ENCODE measurements at regions not wholly inside any gene's neighbourhood (a gene's known extent, or its start where the extent isn't known, plus 50 kb on each side); places are given as distances from the start of the nearest gene placed in this dataset.

DNA sequence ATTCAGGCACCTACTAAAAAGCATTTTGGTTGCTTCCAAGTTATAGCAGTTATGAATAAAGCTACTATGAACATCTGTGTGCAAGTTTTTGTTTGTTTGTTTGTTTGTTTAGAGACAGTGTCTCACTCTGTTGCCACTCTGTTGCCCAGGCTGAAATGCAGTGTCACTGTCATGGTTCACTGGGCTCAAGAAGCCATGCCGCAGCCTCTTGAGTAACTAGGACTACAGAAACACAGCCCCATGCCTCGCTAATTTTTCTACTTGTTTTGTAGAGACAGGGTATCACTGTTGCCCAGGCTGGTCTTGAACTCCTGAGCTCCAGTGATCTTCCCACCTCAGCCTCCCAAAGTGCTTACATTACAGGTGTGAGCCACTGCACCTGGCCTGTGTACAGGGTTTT, 795.9 kb downstream of the EPHA7 start:
- no peak overlapping the region for H3K9ac ChIP-seq (ENCODE audit: low read depth in 1 of 2, low read length in 2 of 2)
- TF ChIP-seq HNF4G (IDR thresholded peaks at IDR 0.05) (no peak), HNF4A (conservative IDR thresholded peaks at IDR 0.05) (no peak), EGR1 (IDR thresholded peaks at IDR 0.05; ENCODE audit: low read depth in 2 of 2) (no peak), RAD21 (IDR thresholded peaks at IDR 0.05) (no peak), YY1 (IDR thresholded peaks at IDR 0.05) (no peak), GABPA (IDR thresholded peaks at IDR 0.05 in 1 of 2, conservative IDR thresholded peaks at IDR 0.05 in 1 of 2) (no peak), JUND (IDR thresholded peaks at IDR 0.05) (no peak), TAF1 (conservative IDR thresholded peaks at IDR 0.05) (no peak), SP1 (IDR thresholded peaks at IDR 0.05) (no peak), NR2F2 (IDR thresholded peaks at IDR 0.05) (no peak), FOXA2 (IDR thresholded peaks at IDR 0.05) (no peak), RXRA (IDR thresholded peaks at IDR 0.05) (no peak), FOXA1 (IDR thresholded peaks at IDR 0.05) (no peak)
- TF ChIP-seq, protein P1, sequence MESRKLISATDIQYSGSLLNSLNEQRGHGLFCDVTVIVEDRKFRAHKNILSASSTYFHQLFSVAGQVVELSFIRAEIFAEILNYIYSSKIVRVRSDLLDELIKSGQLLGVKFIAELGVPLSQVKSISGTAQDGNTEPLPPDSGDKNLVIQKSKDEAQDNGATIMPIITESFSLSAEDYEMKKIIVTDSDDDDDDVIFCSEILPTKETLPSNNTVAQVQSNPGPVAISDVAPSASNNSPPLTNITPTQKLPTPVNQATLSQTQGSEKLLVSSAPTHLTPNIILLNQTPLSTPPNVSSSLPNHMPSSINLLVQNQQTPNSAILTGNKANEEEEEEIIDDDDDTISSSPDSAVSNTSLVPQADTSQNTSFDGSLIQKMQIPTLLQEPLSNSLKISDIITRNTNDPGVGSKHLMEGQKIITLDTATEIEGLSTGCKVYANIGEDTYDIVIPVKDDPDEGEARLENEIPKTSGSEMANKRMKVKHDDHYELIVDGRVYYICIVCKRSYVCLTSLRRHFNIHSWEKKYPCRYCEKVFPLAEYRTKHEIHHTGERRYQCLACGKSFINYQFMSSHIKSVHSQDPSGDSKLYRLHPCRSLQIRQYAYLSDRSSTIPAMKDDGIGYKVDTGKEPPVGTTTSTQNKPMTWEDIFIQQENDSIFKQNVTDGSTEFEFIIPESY (IDR thresholded peaks at IDR 0.05) = no peak
- TF ChIP-seq, protein P2, sequence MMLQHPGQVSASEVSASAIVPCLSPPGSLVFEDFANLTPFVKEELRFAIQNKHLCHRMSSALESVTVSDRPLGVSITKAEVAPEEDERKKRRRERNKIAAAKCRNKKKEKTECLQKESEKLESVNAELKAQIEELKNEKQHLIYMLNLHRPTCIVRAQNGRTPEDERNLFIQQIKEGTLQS (IDR thresholded peaks at IDR 0.05) = no peak
- TF ChIP-seq, protein P3, sequence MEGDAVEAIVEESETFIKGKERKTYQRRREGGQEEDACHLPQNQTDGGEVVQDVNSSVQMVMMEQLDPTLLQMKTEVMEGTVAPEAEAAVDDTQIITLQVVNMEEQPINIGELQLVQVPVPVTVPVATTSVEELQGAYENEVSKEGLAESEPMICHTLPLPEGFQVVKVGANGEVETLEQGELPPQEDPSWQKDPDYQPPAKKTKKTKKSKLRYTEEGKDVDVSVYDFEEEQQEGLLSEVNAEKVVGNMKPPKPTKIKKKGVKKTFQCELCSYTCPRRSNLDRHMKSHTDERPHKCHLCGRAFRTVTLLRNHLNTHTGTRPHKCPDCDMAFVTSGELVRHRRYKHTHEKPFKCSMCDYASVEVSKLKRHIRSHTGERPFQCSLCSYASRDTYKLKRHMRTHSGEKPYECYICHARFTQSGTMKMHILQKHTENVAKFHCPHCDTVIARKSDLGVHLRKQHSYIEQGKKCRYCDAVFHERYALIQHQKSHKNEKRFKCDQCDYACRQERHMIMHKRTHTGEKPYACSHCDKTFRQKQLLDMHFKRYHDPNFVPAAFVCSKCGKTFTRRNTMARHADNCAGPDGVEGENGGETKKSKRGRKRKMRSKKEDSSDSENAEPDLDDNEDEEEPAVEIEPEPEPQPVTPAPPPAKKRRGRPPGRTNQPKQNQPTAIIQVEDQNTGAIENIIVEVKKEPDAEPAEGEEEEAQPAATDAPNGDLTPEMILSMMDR (IDR thresholded peaks at IDR 0.05; ENCODE audit: low read depth, low read length, missing input control) = no peak
- TF ChIP-seq, protein P4, sequence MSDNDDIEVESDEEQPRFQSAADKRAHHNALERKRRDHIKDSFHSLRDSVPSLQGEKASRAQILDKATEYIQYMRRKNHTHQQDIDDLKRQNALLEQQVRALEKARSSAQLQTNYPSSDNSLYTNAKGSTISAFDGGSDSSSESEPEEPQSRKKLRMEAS (IDR thresholded peaks at IDR 0.05) = no peak
- TF ChIP-seq, protein P5, sequence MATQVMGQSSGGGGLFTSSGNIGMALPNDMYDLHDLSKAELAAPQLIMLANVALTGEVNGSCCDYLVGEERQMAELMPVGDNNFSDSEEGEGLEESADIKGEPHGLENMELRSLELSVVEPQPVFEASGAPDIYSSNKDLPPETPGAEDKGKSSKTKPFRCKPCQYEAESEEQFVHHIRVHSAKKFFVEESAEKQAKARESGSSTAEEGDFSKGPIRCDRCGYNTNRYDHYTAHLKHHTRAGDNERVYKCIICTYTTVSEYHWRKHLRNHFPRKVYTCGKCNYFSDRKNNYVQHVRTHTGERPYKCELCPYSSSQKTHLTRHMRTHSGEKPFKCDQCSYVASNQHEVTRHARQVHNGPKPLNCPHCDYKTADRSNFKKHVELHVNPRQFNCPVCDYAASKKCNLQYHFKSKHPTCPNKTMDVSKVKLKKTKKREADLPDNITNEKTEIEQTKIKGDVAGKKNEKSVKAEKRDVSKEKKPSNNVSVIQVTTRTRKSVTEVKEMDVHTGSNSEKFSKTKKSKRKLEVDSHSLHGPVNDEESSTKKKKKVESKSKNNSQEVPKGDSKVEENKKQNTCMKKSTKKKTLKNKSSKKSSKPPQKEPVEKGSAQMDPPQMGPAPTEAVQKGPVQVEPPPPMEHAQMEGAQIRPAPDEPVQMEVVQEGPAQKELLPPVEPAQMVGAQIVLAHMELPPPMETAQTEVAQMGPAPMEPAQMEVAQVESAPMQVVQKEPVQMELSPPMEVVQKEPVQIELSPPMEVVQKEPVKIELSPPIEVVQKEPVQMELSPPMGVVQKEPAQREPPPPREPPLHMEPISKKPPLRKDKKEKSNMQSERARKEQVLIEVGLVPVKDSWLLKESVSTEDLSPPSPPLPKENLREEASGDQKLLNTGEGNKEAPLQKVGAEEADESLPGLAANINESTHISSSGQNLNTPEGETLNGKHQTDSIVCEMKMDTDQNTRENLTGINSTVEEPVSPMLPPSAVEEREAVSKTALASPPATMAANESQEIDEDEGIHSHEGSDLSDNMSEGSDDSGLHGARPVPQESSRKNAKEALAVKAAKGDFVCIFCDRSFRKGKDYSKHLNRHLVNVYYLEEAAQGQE (IDR thresholded peaks at IDR 0.05) = no peak
- WGBS = 81% methylated on average over 2 of the region's 2 CpGs
- H3K4me3 ChIP-seq (ENCODE audit: low read depth in 1 of 3, low read length in 3 of 3) = no peak overlapping the region
- no peaks in the 10 kb centered on the region for H3K9me3 ChIP-seq (ENCODE audit: control insufficient read depth in 4 of 4, low read length in 3 of 4)
- DNase-seq (ENCODE audit: low spot score) = no peak
- H3K4me1 ChIP-seq (ENCODE audit: control insufficient read depth in 4 of 4, insufficient read depth in 4 of 4, low read length in 3 of 4) = no peaks in the 10 kb centered on the region
- no peak overlapping the region for H3K27ac ChIP-seq (ENCODE audit: low read depth in 1 of 2, low read length in 2 of 2)
- no peaks in the 10 kb centered on the region for H3K36me3 ChIP-seq (ENCODE audit: control insufficient read depth in 4 of 4, insufficient read depth in 3 of 4, low read depth in 1 of 4, low read length in 3 of 4)
- no peaks in the 10 kb centered on the region for H3K27me3 ChIP-seq (ENCODE audit: control insufficient read depth in 4 of 4, insufficient read depth in 4 of 4, low read length in 3 of 4)

Measured in liver (tissue), 8 donors.